ENCODE measurements at regions not wholly inside any gene's neighbourhood (a gene's known extent, or its start where the extent isn't known, plus 50 kb on each side); places are given as distances from the start of the nearest gene placed in this dataset.
"Not testable (repeated sequence)": the region's sequence is repeated elsewhere in the genome, so short reads cannot be mapped to it uniquely, and the experiment has no call there.

DNA sequence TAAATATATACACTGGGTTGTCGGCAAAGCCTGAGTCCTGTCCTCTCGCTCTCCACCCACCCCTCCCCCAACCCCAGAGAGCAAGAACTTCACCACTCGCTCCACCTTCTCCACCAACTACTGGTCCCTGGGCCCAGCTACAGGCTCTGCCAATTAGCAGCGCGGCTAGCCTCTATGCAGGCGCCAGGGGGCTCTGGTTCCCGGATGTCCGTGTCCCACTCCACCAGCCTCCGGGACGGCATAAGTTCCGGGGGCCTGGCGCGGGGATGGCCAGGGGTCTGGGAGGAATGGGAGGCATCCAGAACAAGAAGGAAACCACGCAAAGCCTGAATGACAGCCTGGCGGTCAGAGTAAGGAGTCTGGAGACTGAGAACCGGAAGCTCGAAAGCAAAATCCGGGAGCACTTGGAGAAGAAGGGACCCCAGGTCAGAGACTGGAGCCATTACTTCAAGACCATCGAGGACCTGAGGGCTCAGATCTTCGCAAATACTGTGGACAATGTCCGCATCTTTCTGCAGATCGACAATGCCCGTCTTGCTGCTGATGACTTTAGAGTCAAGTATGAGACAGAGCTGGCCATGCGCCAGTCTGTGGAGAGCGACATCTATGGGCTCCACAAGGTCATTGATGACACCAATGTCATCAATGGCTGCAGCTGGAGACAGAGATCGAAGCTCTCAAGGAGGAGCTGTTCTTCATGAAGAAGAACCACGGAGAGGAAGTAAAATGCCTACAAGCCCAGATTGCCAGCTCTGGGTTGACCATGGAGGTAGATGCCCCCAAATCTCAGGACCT is 224.3 kb upstream of the ID4 start:
- TF ChIP-seq BHLHE40 (IDR thresholded peaks at IDR 0.05; ENCODE audit: low read depth, low read length); CEBPB (IDR thresholded peaks at IDR 0.05; ENCODE audit: low read depth, low read length); RAD21 (IDR thresholded peaks at IDR 0.05; ENCODE audit: low read length); CTCF (conservative IDR thresholded peaks at IDR 0.05; ENCODE audit: low read depth, low read length); MXI1 (IDR thresholded peaks at IDR 0.05; ENCODE audit: borderline replicate concordance, low read depth, low read length); POLR2A (IDR thresholded peaks at IDR 0.05; ENCODE audit: low read depth, low read length); MAFK (IDR thresholded peaks at IDR 0.05; ENCODE audit: low read depth, low read length): not testable (repeated sequence)

Measured in IMR-90 (cell line).